ENCODE measurements at regions not wholly inside any gene's neighbourhood (a gene's known extent, or its start where the extent isn't known, plus 50 kb on each side); places are given as distances from the start of the nearest gene placed in this dataset.

DNA sequence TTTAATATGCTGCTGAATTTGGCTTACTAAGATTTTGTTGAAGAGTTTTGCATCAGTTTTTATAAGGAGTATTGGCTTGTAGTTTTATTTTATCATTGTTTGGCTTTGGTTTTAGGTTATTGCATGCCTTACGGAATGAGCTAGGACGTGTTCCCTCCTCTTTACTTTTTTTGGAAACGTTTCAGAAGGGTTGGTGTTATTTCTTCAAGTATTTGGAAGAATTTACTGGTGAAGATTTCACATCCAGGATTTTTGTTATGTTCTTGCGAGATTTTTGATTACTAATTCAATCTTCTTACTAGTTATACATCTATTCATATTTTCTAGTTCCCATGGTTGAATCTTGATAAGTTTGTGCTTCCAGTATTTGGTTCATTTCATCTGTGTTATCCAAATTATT lies 823.2 kb downstream of the SLC6A15 start:
- in situ Hi-C loops (cut with MboI; ENCODE audit: low pct_ligation_motif_present in 1 of 4, low pct_unique_long_range_greater_than_20kb in 1 of 4, low sequenced_read_pairs in 3 of 4): loop anchor here in 1 of 4 donors (25.0 kb wide), 1 partner anchor 98 kb away; no protein-coding TSS in a partner anchor
- no peak overlapping the region for H3K27ac ChIP-seq
- no peak for DNase-seq
- WGBS, 2 donors (ENCODE audit: low coverage in 1 of 2): 66 to 67% methylated on average over 4 of the region's 4 CpGs
- intact Hi-C loops (cut with DNase I; ENCODE audit: low total_unique reads): no loop called here
- no peaks in the 10 kb centered on the region for H3K36me3 ChIP-seq
- H3K4me3 ChIP-seq: no peak overlapping the region
- H3K27me3 ChIP-seq: no peaks in the 10 kb centered on the region
- TF ChIP-seq EP300 (IDR thresholded peaks at IDR 0.05; ENCODE audit: low read depth): no peak
- TF ChIP-seq POLR2A (IDR thresholded peaks at IDR 0.05): no peak
- no peak for TF ChIP-seq POLR2AphosphoS5 (IDR thresholded peaks at IDR 0.05)
- TF ChIP-seq, protein P1, sequence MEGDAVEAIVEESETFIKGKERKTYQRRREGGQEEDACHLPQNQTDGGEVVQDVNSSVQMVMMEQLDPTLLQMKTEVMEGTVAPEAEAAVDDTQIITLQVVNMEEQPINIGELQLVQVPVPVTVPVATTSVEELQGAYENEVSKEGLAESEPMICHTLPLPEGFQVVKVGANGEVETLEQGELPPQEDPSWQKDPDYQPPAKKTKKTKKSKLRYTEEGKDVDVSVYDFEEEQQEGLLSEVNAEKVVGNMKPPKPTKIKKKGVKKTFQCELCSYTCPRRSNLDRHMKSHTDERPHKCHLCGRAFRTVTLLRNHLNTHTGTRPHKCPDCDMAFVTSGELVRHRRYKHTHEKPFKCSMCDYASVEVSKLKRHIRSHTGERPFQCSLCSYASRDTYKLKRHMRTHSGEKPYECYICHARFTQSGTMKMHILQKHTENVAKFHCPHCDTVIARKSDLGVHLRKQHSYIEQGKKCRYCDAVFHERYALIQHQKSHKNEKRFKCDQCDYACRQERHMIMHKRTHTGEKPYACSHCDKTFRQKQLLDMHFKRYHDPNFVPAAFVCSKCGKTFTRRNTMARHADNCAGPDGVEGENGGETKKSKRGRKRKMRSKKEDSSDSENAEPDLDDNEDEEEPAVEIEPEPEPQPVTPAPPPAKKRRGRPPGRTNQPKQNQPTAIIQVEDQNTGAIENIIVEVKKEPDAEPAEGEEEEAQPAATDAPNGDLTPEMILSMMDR (IDR thresholded peaks at IDR 0.05): no peak
- H3K9me3 ChIP-seq: peaks cover 0 to 3% of the 10 kb centered on the region in 2 donors
- no peaks in the 10 kb centered on the region for H3K4me1 ChIP-seq

DNA sequence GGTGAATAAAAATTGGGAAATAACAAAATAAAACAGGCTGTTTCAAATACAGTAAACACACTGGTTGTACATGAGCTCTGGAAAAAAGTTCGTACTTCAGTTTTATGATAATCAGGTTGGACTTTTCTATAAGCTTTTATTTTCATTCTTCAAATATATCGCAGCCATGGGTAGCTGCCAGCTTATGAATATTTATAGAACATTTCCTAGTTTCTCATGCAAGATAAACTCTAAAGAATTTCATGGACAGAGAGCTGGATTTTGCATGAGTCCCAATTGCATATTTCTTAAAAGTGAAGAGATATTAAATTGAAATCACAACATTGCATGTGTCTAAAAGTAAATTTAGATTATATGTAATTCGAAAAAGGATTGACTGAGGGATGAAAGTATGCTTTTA lies 827.6 kb downstream of the SLC6A15 start:
- in situ Hi-C loops (cut with MboI; ENCODE audit: low pct_ligation_motif_present in 1 of 4, low pct_unique_long_range_greater_than_20kb in 1 of 4, low sequenced_read_pairs in 3 of 4) (loop anchor here in 1 of 4 donors (25.0 kb wide), 1 partner anchor 102 kb away; no protein-coding TSS in a partner anchor), intact Hi-C loops (cut with DNase I; ENCODE audit: low total_unique reads) (no loop called here)
- Histone ChIP-seq H3K27me3 (no peaks in the 10 kb centered on the region), H3K27ac (no peak overlapping the region), H3K9me3 (peaks cover 0 to 3% of the 10 kb centered on the region in 2 donors), H3K4me1 (no peaks in the 10 kb centered on the region), H3K36me3 (no peaks in the 10 kb centered on the region), H3K4me3 (no peak overlapping the region)
- WGBS, 2 donors (ENCODE audit: low coverage in 1 of 2): 65 to 70% methylated on average over 3 of the region's 3 CpGs
- DNase-seq: no peak
- TF ChIP-seq POLR2AphosphoS5 (IDR thresholded peaks at IDR 0.05) (no peak), POLR2A (IDR thresholded peaks at IDR 0.05) (no peak), EP300 (IDR thresholded peaks at IDR 0.05; ENCODE audit: low read depth) (no peak)
- TF ChIP-seq, protein P1 (IDR thresholded peaks at IDR 0.05): no peak

DNA sequence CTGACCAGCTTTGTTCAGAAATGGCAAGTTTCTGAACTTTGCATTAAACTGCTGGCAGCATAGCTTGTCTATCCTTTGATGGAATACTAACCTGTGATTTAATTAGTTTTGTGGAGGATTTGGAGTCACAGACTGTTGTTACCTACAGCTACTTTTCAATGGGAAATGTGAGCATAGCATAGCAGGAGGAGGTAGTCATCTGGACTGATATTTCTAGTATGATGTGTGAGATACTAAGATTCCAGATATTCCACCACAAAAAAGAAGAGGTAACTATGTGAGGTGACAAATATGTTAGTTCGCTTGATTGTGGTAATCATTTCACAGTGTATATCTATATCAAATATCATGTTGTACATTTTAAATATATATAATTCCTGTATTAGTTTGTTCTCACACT lies 833.0 kb downstream of the SLC6A15 start:
- no peak overlapping the region for H3K27ac ChIP-seq
- 75 to 94% methylated on average over 1 of the region's 1 CpG for WGBS, 2 donors (ENCODE audit: low coverage in 1 of 2)
- H3K36me3 ChIP-seq: no peaks in the 10 kb centered on the region
- no peaks in the 10 kb centered on the region for H3K9me3 ChIP-seq
- no peaks in the 10 kb centered on the region for H3K27me3 ChIP-seq
- H3K4me3 ChIP-seq: no peak overlapping the region
- TF ChIP-seq, protein P1 (IDR thresholded peaks at IDR 0.05): no peak
- TF ChIP-seq EP300 (IDR thresholded peaks at IDR 0.05; ENCODE audit: low read depth) (no peak), POLR2A (IDR thresholded peaks at IDR 0.05) (no peak), POLR2AphosphoS5 (IDR thresholded peaks at IDR 0.05) (no peak)
- DNase-seq: no peak
- no peaks in the 10 kb centered on the region for H3K4me1 ChIP-seq
- intact Hi-C loops (cut with DNase I; ENCODE audit: low total_unique reads): no loop called here
- in situ Hi-C loops (cut with MboI; ENCODE audit: low pct_ligation_motif_present in 1 of 4, low pct_unique_long_range_greater_than_20kb in 1 of 4, low sequenced_read_pairs in 3 of 4): loop anchor here in 1 of 4 donors (25.0 kb wide), 1 partner anchor 108 kb away; no protein-coding TSS in a partner anchor

DNA sequence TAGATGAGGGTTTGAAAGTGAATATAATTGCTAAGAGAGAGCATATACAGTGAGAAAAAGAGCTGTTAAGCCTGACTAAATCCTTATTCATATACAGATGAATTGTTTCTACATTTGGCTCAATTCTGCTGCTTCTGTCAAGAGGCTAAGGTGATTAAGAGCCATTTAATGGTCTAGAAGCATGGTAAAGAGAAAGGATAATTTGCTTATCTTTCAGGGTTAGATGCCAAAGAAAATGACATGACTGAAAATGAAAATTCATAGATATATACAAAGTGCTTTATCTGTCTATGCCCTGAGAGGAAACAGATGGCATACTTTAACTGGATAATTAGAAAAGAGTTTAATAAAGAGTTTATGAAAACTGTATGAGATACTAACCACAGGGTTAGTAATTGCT lies 834.9 kb downstream of the SLC6A15 start:
- no peaks in the 10 kb centered on the region for H3K36me3 ChIP-seq
- intact Hi-C loops (cut with DNase I; ENCODE audit: low total_unique reads): no loop called here
- H3K4me3 ChIP-seq: no peak overlapping the region
- no peaks in the 10 kb centered on the region for H3K9me3 ChIP-seq
- DNase-seq: no peak
- H3K27me3 ChIP-seq: no peaks in the 10 kb centered on the region
- no peaks in the 10 kb centered on the region for H3K4me1 ChIP-seq
- TF ChIP-seq EP300 (IDR thresholded peaks at IDR 0.05; ENCODE audit: low read depth) (no peak), POLR2AphosphoS5 (IDR thresholded peaks at IDR 0.05) (no peak), POLR2A (IDR thresholded peaks at IDR 0.05) (no peak)
- TF ChIP-seq, protein P1 (IDR thresholded peaks at IDR 0.05): no peak
- in situ Hi-C loops (cut with MboI; ENCODE audit: low pct_ligation_motif_present in 1 of 4, low pct_unique_long_range_greater_than_20kb in 1 of 4, low sequenced_read_pairs in 3 of 4): loop anchor here in 1 of 4 donors (25.0 kb wide), 1 partner anchor 110 kb away; no protein-coding TSS in a partner anchor
- no peak overlapping the region for H3K27ac ChIP-seq
